ENCODE measurements at regions not wholly inside any gene's neighbourhood (a gene's known extent, or its start where the extent isn't known, plus 50 kb on each side); places are given as distances from the start of the nearest gene placed in this dataset.
"Not testable (repeated sequence)": the region's sequence is repeated elsewhere in the genome, so short reads cannot be mapped to it uniquely, and the experiment has no call there.

DNA sequence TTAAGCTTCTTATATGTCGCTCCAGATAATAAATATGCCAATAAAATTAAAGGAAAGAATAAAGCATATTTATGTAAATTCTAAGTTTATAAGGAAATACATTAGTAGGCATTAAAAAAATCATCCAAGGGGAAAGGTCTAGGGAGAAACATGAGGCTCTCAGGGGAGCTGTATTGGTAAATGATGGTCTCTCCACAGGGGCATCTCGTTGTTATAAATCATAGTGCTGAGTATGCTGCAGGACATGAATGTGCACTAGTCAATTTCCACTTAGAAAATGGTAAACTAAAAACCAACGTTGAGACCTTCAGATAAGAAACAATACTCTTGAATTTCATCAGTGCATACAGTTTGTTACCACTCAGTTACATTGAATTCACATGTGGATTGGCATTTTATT lies 194.0 kb upstream of the AHR start:
- H3K27ac ChIP-seq = no peak overlapping the region
- ATAC-seq (no peak), DNase-seq (no peak)
- no peaks in the 10 kb centered on the region for H3K36me3 ChIP-seq
- no peaks in the 10 kb centered on the region for H3K9me3 ChIP-seq
- H3K4me3 ChIP-seq = no peak overlapping the region
- TF ChIP-seq CTCF (IDR thresholded peaks at IDR 0.05) = no peak
- H3K4me1 ChIP-seq = peaks cover 0 to 3% of the 10 kb centered on the region in 2 donors
- no peaks in the 10 kb centered on the region for H3K27me3 ChIP-seq
- intact Hi-C loops (cut with DNase I) = no loop called here

- DNase-seq (no peak), ATAC-seq (no peak)
- Histone ChIP-seq H3K9me3 (no peaks in the 10 kb centered on the region), H3K4me1 (no peaks in the 10 kb centered on the region), H3K27me3 (no peaks in the 10 kb centered on the region), H3K4me3 (no peak overlapping the region), H3K36me3 (no peaks in the 10 kb centered on the region), H3K27ac (no peak overlapping the region)
- intact Hi-C loops (cut with DNase I) = no loop called here
- TF ChIP-seq CTCF (IDR thresholded peaks at IDR 0.05) = no peak
These were observed 192.8 kb upstream of the AHR start for GRCh38 chr7:17105701-17106100.

- no peaks in the 10 kb centered on the region for H3K4me1 ChIP-seq
- H3K27ac ChIP-seq = no peak overlapping the region
- no peaks in the 10 kb centered on the region for H3K27me3 ChIP-seq
- H3K4me3 ChIP-seq = no peak overlapping the region
- H3K9me3 ChIP-seq = no peaks in the 10 kb centered on the region
- ATAC-seq (no peak), DNase-seq (no peak)
- no peak for TF ChIP-seq CTCF (IDR thresholded peaks at IDR 0.05)
- no peaks in the 10 kb centered on the region for H3K36me3 ChIP-seq
- intact Hi-C loops (cut with DNase I) = no loop called here
These were observed 190.3 kb upstream of the AHR start for GRCh38 chr7:17108049-17108584.

- Histone ChIP-seq H3K27ac (no peak overlapping the region), H3K9me3 (no peaks in the 10 kb centered on the region), H3K36me3 (no peaks in the 10 kb centered on the region), H3K27me3 (no peaks in the 10 kb centered on the region), H3K4me1 (no peaks in the 10 kb centered on the region), H3K4me3 (no peak overlapping the region)
- intact Hi-C loops (cut with DNase I) = no loop called here
- DNase-seq (no peak), ATAC-seq (no peak)
- TF ChIP-seq CTCF (IDR thresholded peaks at IDR 0.05) = no peak
These were observed 189.4 kb upstream of the AHR start for GRCh38 chr7:17109020-17109419.

DNA sequence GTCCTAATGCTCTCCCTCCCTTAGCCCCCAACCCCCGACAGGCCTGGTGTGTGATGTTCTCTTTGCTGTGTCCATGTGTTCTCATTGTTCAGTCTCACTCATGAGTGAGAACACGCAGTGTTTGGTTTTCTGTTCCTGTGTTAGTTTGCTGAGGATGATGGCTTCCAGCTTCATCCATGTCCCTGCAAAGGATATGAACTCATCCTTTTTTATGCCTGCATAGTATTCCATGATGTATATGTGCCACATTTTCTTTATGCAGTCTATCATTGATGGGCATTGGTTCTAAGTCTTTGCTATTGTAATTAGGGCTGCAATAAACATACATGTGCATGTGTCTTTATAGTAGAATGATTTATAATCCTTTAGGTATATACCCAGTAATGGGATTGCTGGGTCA lies 184.7 kb upstream of the AHR start:
- H3K4me1 ChIP-seq; H3K4me3 ChIP-seq; H3K9me3 ChIP-seq; H3K27me3 ChIP-seq; intact Hi-C loops (cut with DNase I); ATAC-seq; H3K36me3 ChIP-seq; H3K27ac ChIP-seq; DNase-seq: not testable (repeated sequence)

DNA sequence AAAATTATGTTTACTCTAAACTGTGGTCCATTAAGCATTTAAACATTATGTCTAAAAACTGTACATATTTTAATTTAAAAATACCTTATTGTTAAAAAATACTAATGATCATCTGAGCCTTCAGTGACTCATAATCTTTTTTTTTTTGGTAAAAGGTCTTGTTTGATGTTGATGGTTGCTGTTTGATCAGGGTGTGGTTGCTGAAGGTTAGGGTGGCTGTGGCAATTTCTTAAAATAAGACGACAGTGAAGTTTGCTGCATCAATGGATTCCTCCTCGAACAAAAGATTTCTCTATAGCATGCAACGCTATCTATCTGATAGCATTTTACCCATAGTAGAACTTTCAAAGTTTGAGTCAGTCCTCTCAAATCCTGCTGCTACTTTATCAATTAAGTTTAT lies 180.0 kb upstream of the AHR start:
- ATAC-seq = no peak
- TF ChIP-seq CTCF (IDR thresholded peaks at IDR 0.05) = no peak
- H3K4me1 ChIP-seq = peaks cover 0 to 18% of the 10 kb centered on the region in 2 donors
- H3K27ac ChIP-seq = no peak overlapping the region
- DNase-seq = no peak
- intact Hi-C loops (cut with DNase I) = no loop called here
- H3K36me3 ChIP-seq = no peaks in the 10 kb centered on the region
- H3K9me3 ChIP-seq = no peaks in the 10 kb centered on the region
- H3K4me3 ChIP-seq = no peak overlapping the region
- H3K27me3 ChIP-seq = no peaks in the 10 kb centered on the region
